Activated naive CD4-positive, alpha-beta T cell treated with anti-CD3 and anti-CD28 coated beads, Interleukin-2, amount 50 U/mL, for 24 hours (primary cell): ENCODE measurements at regions not wholly inside any gene's neighbourhood (a gene's known extent, or its start where the extent isn't known, plus 50 kb on each side); places are given as distances from the start of the nearest gene placed in this dataset.

Experiments
- H3K27ac Mint-ChIP-seq: one replicate; pipeline ENCODE4 v1.8.0; 2021; ENCODE audit warnings: mild to moderate bottlenecking, mixed read lengths
- H3K27me3 Mint-ChIP-seq: one replicate; pipeline ENCODE4 v1.8.0; 2021; ENCODE audit warnings: mixed read lengths
- H3K36me3 Mint-ChIP-seq: one replicate; pipeline ENCODE4 v1.8.0; 2021; ENCODE audit warnings: mixed read lengths
- H3K4me1 Mint-ChIP-seq: one replicate; pipeline ENCODE4 v1.8.0; 2021; ENCODE audit warnings: mixed read lengths
- H3K4me3 Mint-ChIP-seq: one replicate; pipeline ENCODE4 v1.8.0; 2021; ENCODE audit warnings: mild to moderate bottlenecking, mixed read lengths
- H3K9me3 Mint-ChIP-seq: one replicate; pipeline ENCODE4 v1.8.0; 2021; ENCODE audit warnings: mixed read lengths

DNA sequence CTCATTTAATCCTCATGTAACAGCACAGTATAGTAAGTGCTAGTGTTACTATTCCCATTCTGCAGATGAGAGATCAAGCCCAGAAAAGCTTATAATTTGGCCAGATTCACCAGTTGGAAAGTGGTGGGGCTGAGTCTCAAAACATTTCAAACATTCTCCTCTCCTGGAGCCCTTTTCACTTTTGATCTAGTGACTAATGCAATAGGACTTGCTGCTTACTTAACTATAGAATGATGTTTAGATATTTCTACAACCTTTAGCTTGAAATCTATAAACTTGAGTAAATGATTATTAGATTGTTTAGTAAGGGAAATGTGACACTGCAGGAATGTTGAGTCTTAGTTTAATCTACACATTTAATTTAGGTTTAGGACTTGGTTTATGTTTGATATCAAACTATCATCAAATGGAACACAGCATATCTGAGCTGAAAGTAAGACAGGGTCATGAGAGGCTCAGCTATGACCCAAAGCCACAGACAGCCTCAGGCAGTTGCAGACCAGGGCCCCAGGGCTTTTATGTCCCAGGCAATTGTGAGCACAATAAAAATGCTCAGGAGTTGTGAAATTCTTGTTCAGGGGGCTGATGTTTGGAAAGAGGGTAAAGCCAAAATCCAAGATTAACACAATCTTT, 199.5 kb upstream of the HS3ST1 start:
- no peaks in the 10 kb centered on the region for H3K9me3 Mint-ChIP-seq
- peaks cover 3% of the 10 kb centered on the region for H3K27me3 Mint-ChIP-seq
- no peak overlapping the region for H3K27ac Mint-ChIP-seq
- no peak overlapping the region for H3K4me3 Mint-ChIP-seq
- no peaks in the 10 kb centered on the region for H3K4me1 Mint-ChIP-seq
- H3K36me3 Mint-ChIP-seq, result no peaks in the 10 kb centered on the region

DNA sequence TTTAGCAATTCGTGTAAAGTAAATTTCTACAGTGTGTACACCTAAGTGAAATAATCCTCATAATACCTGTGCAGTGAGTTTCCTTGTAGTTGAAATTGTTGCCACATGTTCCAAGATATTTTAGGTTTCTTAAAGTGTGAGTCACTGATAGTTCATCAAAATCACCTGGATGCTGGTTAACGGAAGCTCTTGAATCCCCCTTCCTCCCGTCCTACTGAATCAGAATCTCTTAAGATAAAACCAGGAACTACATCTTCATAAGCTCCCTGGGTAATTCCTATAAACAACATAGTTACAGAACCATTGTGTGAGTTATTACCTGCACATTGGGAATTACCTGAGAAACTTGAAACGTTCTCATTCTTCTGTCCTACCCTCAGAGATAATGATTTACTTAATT, 197.4 kb upstream of the HS3ST1 start:
- Mint-ChIP-seq H3K27me3 (peaks cover 3% of the 10 kb centered on the region), H3K9me3 (no peaks in the 10 kb centered on the region), H3K4me1 (no peaks in the 10 kb centered on the region), H3K4me3 (no peak overlapping the region), H3K36me3 (no peaks in the 10 kb centered on the region), H3K27ac (no peak overlapping the region)

GRCh38 chr4:11625211-11625610, 196.5 kb upstream of the HS3ST1 start:
- Mint-ChIP-seq H3K27me3 (peaks cover 3% of the 10 kb centered on the region), H3K36me3 (no peaks in the 10 kb centered on the region), H3K4me3 (no peak overlapping the region)

GRCh38 chr4:11624370-11624769, 195.7 kb upstream of the HS3ST1 start:
- Mint-ChIP-seq H3K27ac (no peak overlapping the region), H3K9me3 (no peaks in the 10 kb centered on the region), H3K4me1 (no peaks in the 10 kb centered on the region), H3K4me3 (no peak overlapping the region), H3K36me3 (no peaks in the 10 kb centered on the region), H3K27me3 (peaks cover under 1% of the 10 kb centered on the region)

More at GRCh38 chr4:11625211-11625610, 196.5 kb upstream of the HS3ST1 start:
- Mint-ChIP-seq H3K27ac (no peak overlapping the region), H3K4me1 (no peaks in the 10 kb centered on the region), H3K9me3 (no peaks in the 10 kb centered on the region)

- H3K36me3 Mint-ChIP-seq, result no peaks in the 10 kb centered on the region
- H3K9me3 Mint-ChIP-seq, result no peaks in the 10 kb centered on the region
- no peaks in the 10 kb centered on the region for H3K27me3 Mint-ChIP-seq
- H3K4me1 Mint-ChIP-seq, result no peaks in the 10 kb centered on the region
- H3K4me3 Mint-ChIP-seq, result no peak overlapping the region
- H3K27ac Mint-ChIP-seq, result no peak overlapping the region
Observed at GRCh38 chr4:11623726-11624037, 195.0 kb upstream of the HS3ST1 start.

GRCh38 chr4:11622961-11623725, 194.4 kb upstream of the HS3ST1 start:
- Mint-ChIP-seq H3K4me1 (no peaks in the 10 kb centered on the region), H3K9me3 (no peaks in the 10 kb centered on the region), H3K36me3 (no peaks in the 10 kb centered on the region), H3K27ac (no peak overlapping the region), H3K4me3 (no peak overlapping the region), H3K27me3 (no peaks in the 10 kb centered on the region)

GRCh38 chr4:11620861-11621260, 192.2 kb upstream of the HS3ST1 start:
- H3K27me3 Mint-ChIP-seq, result no peaks in the 10 kb centered on the region
- no peaks in the 10 kb centered on the region for H3K4me1 Mint-ChIP-seq
- H3K9me3 Mint-ChIP-seq, result no peaks in the 10 kb centered on the region
- H3K36me3 Mint-ChIP-seq, result no peaks in the 10 kb centered on the region
- H3K4me3 Mint-ChIP-seq, result no peak overlapping the region
- no peak overlapping the region for H3K27ac Mint-ChIP-seq

DNA sequence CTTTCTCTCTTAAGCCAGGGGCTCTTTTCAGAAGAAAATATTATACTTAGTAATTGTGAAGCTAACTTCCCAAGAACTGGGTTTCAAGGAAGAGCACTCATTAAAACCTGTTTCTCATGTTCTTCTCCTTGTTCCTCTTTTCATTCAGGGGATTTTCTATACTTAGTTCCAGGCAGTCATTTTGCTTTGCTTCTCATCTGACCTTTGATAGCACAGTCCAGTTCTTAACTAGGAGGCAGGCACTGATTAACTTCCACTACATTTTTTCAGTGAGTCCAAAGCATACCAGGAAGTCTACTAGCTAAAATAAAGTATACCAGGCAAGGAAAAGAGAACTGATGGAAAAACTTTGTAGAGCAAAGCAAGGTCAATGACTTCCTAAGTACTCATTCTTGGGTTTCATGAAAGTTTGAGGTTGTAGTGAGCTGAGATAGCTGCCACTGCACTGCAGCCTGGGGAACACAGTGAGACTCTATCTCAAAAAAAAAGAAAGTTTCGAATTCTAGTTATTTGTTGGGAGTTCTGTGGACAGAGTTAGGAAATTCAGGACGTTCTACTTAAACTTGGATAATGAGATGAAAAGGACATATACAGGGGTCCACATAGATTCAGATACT, 190.1 kb upstream of the HS3ST1 start:
- no peak overlapping the region for H3K27ac Mint-ChIP-seq

DNA sequence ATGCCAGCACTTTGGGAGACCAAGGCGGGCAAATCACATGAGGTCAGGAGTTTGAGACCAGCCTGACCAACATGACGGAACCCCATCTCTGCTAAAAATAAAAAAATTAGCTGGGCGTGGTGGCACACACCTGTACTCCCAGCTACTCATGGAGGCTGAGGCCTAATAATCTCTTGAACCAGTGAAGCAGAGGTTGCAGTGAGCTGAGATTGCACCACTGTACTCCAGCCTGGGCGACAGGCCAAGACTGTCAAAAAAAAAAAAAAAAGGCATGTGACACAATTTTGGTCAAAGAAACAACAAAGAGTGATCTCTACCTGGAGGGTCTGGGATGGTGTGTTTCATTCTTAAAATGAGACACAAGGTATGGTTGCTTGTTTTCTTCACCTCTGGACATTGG, 188.2 kb upstream of the HS3ST1 start:
- no peaks in the 10 kb centered on the region for H3K36me3 Mint-ChIP-seq

More for the DNA sequence above, 190.1 kb upstream of the HS3ST1 start:
- Mint-ChIP-seq H3K4me1 (no peaks in the 10 kb centered on the region), H3K27me3 (no peaks in the 10 kb centered on the region), H3K4me3 (no peak overlapping the region), H3K36me3 (no peaks in the 10 kb centered on the region), H3K9me3 (no peaks in the 10 kb centered on the region)

GRCh38 chr4:11615601-11616000, 186.9 kb upstream of the HS3ST1 start:
- no peak overlapping the region for H3K27ac Mint-ChIP-seq
- no peaks in the 10 kb centered on the region for H3K36me3 Mint-ChIP-seq
- no peak overlapping the region for H3K4me3 Mint-ChIP-seq
- H3K4me1 Mint-ChIP-seq, result no peaks in the 10 kb centered on the region
- no peaks in the 10 kb centered on the region for H3K27me3 Mint-ChIP-seq
- H3K9me3 Mint-ChIP-seq, result no peaks in the 10 kb centered on the region

More for the DNA sequence above, 188.2 kb upstream of the HS3ST1 start:
- Mint-ChIP-seq H3K27ac (no peak overlapping the region), H3K4me1 (no peaks in the 10 kb centered on the region), H3K27me3 (no peaks in the 10 kb centered on the region), H3K9me3 (no peaks in the 10 kb centered on the region), H3K4me3 (no peak overlapping the region)

DNA sequence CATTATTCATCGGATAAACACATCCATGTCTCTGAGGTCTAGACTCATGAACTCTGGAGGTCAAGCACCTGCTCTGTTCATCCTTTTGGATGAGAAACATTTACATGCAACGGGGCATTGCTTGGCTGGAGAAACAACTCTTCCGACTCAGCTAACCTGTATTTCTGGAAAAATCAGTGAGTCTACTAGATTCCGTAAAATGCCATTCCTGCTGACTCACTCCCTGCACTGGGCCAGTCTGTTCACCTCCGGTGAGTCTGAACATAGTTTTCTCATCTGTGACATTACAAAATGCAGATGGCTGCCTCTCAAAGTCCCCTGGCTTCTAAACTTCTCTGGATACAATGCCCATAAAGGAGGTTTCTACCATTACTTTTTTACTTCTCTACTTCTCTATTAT, 185.7 kb upstream of the HS3ST1 start:
- H3K27ac Mint-ChIP-seq, result no peak overlapping the region
- no peaks in the 10 kb centered on the region for H3K4me1 Mint-ChIP-seq
- H3K9me3 Mint-ChIP-seq, result no peaks in the 10 kb centered on the region
- no peaks in the 10 kb centered on the region for H3K36me3 Mint-ChIP-seq
- no peak overlapping the region for H3K4me3 Mint-ChIP-seq
- H3K27me3 Mint-ChIP-seq, result no peaks in the 10 kb centered on the region

DNA sequence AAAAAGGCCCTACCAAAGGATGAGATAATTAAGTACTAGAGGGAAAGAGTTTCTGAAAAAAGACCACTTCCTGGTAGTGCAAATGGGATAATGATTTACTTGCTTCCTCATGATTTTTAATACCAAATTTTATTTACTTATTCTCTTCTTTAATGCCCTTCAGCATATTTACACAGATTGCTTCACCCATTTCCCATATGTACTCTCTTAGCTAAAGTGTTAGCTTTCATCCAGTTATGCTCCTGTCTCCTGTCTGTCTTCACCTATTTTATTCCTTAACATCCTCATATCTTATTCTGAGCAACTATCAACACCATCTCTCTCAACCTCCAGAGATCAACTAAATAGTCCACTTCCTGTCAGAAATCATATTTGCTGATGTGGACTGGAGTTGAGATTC, 183.2 kb upstream of the HS3ST1 start:
- no peaks in the 10 kb centered on the region for H3K27me3 Mint-ChIP-seq

GRCh38 chr4:11609751-11610150, 181.1 kb upstream of the HS3ST1 start:
- Mint-ChIP-seq H3K4me3 (no peak overlapping the region), H3K27ac (no peak overlapping the region)

More for the DNA sequence above, 183.2 kb upstream of the HS3ST1 start:
- Mint-ChIP-seq H3K4me3 (no peak overlapping the region), H3K4me1 (no peaks in the 10 kb centered on the region), H3K27ac (no peak overlapping the region), H3K9me3 (no peaks in the 10 kb centered on the region), H3K36me3 (no peaks in the 10 kb centered on the region)

DNA sequence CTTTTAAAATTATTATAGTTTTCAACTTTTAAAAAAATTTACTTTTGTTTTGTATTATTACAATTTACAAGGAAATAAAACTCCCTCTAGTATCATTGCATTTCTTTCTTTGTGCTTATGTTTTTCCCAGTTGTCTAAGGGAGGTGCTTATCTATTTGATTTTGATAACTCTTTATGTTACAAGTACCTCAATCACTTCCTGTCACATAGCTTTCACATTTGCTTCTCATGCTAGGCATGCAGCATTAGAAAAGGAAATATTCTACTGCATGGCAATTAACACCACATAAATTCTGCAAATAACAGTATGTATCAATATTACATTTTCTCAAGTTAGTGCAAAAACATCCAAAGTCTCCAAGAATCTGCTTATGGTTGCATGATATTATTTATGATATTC, 180.3 kb upstream of the HS3ST1 start:
- Mint-ChIP-seq H3K9me3 (no peaks in the 10 kb centered on the region), H3K27me3 (no peaks in the 10 kb centered on the region), H3K36me3 (no peaks in the 10 kb centered on the region), H3K27ac (no peak overlapping the region), H3K4me1 (peaks cover 4% of the 10 kb centered on the region), H3K4me3 (no peak overlapping the region)

More at GRCh38 chr4:11609751-11610150, 181.1 kb upstream of the HS3ST1 start:
- Mint-ChIP-seq H3K9me3 (no peaks in the 10 kb centered on the region), H3K36me3 (no peaks in the 10 kb centered on the region), H3K27me3 (no peaks in the 10 kb centered on the region), H3K4me1 (peaks cover 4% of the 10 kb centered on the region)

- Mint-ChIP-seq H3K27me3 (no peaks in the 10 kb centered on the region), H3K4me3 (no peak overlapping the region), H3K4me1 (peaks cover 4% of the 10 kb centered on the region), H3K9me3 (no peaks in the 10 kb centered on the region), H3K27ac (no peak overlapping the region), H3K36me3 (no peaks in the 10 kb centered on the region)
Observed at GRCh38 chr4:11606078-11606477, 177.4 kb upstream of the HS3ST1 start.

DNA sequence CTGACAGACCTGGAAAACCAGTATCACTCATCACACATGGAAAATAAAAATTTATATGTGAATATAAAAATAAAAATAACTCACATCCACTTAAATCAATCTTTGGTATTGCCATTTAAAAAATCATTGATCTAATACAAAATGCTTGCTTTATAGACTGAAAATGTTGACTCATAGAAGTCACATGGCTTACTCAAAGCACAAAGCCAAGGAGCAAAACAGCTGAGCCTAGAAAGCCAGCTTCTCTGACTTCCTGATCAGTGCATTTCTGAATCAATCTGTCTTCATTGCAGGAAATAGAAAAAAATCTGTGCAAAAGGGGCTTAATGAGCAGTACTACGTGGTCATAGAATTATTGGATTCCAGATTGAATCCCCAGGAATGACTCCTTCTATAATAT, 176.9 kb upstream of the HS3ST1 start:
- H3K27ac Mint-ChIP-seq, result no peak overlapping the region
- H3K36me3 Mint-ChIP-seq, result no peaks in the 10 kb centered on the region
- H3K27me3 Mint-ChIP-seq, result no peaks in the 10 kb centered on the region
- peaks cover 4% of the 10 kb centered on the region for H3K4me1 Mint-ChIP-seq
- H3K4me3 Mint-ChIP-seq, result no peak overlapping the region
- H3K9me3 Mint-ChIP-seq, result no peaks in the 10 kb centered on the region
